GM12878 (cell line): ENCODE measurements at regions not wholly inside any gene's neighbourhood (a gene's known extent, or its start where the extent isn't known, plus 50 kb on each side); places are given as distances from the start of the nearest gene placed in this dataset.

Source experiments
- CHD2 ChIP-seq: IDR thresholded peaks from 2 replicates; pipeline ENCODE4 v1.6.1; 2011; ENCODE audit warnings: low read depth, low read length, improper control_type of control experiment, borderline replicate concordance
- ELK1 ChIP-seq: IDR thresholded peaks from 2 replicates; pipeline ENCODE4 v1.6.1; 2012; ENCODE audit warnings: low read depth, low read length, improper control_type of control experiment
- EP300 ChIP-seq, 2 experiments: fragments of 150-350 bp in 1 of 2; IDR thresholded peaks; 2 replicates each; pipeline ENCODE4 v1.6.1; 2011 to 2012; ENCODE audit warnings: low read depth in 2 of 2, low read length in 2 of 2, borderline replicate concordance in 1 of 2, improper control_type of control experiment in 1 of 2, inconsistent platforms in 1 of 2; ENCODE audit not compliant: control insufficient read depth in 1 of 2
- IRF3 ChIP-seq: fragments of 450-650 bp; IDR thresholded peaks from 2 replicates; pipeline ENCODE4 v1.6.1; 2014; ENCODE audit warnings: mild to moderate bottlenecking
- JUND ChIP-seq: IDR thresholded peaks from 2 replicates; pipeline ENCODE4 v1.6.1; 2012; ENCODE audit warnings: low read depth, mild to moderate bottlenecking, low read length, improper control_type of control experiment, moderate library complexity
- POLR2A ChIP-seq: IDR thresholded peaks from 2 replicates; pipeline ENCODE4 v1.6.1; 2011; ENCODE audit warnings: low read depth, mild to moderate bottlenecking, low read length
- SUZ12 ChIP-seq: fragments of 200-600 bp; sonication (generic); IDR thresholded peaks from one replicate; pipeline ENCODE4 v1.6.1; 2018; ENCODE audit warnings: antibody characterized with exemption, mild to moderate bottlenecking; ENCODE audit not compliant: unreplicated experiment

- no peak for TF ChIP-seq IRF3
- no peak for TF ChIP-seq JUND
- no peak for TF ChIP-seq EP300 (IDR thresholded peaks at IDR 0.05; ENCODE audit: borderline replicate concordance in 1 of 2, control insufficient read depth in 1 of 2, low read depth in 2 of 2, low read length in 2 of 2)
- no peak for TF ChIP-seq ELK1
- no peak for TF ChIP-seq CHD2
- no peak for TF ChIP-seq POLR2A
- TF ChIP-seq SUZ12, result no peak
Observed at GRCh38 chr6:44620922-44621321, 233.4 kb downstream of the CDC5L start.
